Cardiac fibroblast (primary cell): ENCODE measurements at regions not wholly inside any gene's neighbourhood (a gene's known extent, or its start where the extent isn't known, plus 50 kb on each side); places are given as distances from the start of the nearest gene placed in this dataset.

ENCODE experiments used
- DNase-seq, 2 donors: peaks; one replicate each; pipeline versions ENCODE4 v3.0.0 to v3.0.0-alpha.2; 2010; ENCODE audit warnings: low read depth in 2 of 2
- H3K4me3 ChIP-seq, 2 donors: replicated peaks in 1 of 2; 1 replicate in 1 of 2; 2 replicates in 1 of 2; pipeline ENCODE4 v1.5.1; 2011; ENCODE audit warnings: low read depth in 2 of 2, low read length in 2 of 2, mild to moderate bottlenecking in 2 of 2, moderate library complexity in 1 of 2
- TF ChIP-seq, protein P1 (sequence below): IDR thresholded peaks from one replicate; pipeline ENCODE4 v1.5.1; 2011; ENCODE audit warnings: low read depth, mild to moderate bottlenecking, low read length, inconsistent platforms

DNA sequence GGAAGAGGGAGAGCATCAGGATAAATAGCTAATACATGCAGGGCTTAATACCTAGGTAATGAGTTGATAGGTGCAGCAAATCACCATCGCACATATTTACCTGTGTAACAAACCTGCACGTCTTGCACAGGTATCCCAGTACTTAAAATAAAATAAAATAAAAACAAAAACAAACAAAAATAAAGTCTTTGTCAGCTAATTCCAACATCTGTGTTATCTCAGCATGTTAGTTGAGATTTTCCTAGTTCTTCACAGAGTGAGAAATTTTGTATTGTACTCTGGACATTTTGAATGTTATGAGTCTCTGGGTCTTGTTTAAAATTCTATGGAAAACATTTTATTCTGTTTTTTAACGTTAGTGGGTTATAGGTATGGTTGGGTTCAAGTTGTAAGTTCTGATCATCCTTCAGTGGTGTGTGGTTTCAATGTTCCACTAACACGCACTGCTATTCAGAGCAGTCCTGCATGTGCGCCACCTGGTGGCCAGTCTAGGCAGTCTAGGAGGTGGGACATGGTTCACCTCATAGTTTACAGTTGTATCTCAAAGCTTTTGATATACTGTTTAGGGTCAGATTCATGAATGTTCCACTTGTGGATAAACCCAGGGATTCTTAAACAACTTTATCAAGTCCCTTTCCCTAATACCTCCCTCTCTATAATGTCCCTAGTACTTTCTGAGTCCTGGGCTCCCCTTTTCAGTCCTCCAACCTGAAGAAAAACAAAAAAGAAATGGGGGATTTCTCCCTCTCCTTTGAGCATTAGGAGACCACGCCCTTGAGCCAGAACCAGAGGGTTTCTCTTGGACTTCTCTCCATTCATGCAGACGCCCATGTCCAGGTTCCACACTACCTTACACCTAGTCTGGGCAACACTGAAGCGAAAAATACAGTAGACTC is 213.4 kb upstream of the GATA6 start:
- TF ChIP-seq, protein P1, sequence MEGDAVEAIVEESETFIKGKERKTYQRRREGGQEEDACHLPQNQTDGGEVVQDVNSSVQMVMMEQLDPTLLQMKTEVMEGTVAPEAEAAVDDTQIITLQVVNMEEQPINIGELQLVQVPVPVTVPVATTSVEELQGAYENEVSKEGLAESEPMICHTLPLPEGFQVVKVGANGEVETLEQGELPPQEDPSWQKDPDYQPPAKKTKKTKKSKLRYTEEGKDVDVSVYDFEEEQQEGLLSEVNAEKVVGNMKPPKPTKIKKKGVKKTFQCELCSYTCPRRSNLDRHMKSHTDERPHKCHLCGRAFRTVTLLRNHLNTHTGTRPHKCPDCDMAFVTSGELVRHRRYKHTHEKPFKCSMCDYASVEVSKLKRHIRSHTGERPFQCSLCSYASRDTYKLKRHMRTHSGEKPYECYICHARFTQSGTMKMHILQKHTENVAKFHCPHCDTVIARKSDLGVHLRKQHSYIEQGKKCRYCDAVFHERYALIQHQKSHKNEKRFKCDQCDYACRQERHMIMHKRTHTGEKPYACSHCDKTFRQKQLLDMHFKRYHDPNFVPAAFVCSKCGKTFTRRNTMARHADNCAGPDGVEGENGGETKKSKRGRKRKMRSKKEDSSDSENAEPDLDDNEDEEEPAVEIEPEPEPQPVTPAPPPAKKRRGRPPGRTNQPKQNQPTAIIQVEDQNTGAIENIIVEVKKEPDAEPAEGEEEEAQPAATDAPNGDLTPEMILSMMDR: peak; percentile 94
- no peak overlapping the region for H3K4me3 ChIP-seq

DNA sequence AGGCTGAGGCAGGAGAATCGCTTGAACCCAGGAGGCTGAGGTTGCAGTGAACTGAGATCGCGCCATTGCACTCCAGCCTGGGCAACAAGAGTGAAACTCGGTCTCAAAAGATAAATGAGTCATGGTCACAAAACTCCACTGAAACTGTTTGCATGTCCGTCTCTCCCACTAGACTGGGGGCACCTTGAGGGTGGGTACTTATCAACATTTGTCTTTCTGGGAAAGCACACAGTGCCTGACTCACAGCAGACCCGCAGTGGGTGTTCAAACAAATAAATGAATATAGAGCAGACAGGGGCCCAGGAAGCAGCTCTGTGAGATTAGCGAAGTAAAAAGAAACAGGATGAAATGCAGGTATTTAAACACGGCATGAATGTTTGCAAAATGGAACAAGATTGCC is 211.1 kb upstream of the GATA6 start:
- DNase-seq: no peak
- TF ChIP-seq, protein P1: no peak
- H3K4me3 ChIP-seq: no peak overlapping the region

More for the DNA sequence above, 213.4 kb upstream of the GATA6 start:
- peak; percentile 75 to 76 for DNase-seq

DNA sequence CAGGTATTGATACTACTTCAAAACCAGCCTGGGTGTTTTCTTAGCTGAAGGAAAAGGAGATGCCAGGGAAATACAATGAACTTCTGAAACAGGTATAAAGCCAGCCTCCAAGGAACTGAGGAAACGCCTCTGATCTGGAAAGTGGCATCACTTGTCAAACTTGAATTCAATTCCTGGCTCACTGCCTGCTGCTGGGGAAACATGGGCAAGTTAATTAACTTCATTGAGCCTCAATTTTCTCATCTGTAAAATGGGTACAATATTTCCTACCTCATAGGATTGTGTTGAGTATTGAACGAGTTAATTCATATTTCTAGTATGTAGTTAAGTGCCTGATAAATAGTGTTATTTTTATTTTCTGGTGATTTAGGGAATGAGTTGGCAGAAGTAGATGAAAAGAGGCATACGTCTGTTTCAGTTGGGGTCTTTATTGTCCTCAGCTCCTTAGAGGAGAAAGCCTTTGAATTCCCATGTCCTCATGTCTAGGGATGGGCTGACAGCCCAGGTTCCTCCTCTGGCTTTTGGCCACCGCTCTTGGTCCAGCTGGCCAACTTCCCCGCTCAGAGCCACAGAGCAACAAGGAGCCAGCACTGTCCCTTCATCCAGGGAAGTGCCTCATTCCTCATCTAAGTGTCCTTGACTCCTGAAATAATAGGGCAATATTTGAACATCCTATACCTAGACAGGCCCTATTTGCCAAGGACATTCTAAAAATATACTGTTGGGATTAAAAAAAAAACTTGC is 210.5 kb upstream of the GATA6 start:
- H3K4me3 ChIP-seq: no peak overlapping the region
- DNase-seq: no peak
- TF ChIP-seq, protein P1: no peak

DNA sequence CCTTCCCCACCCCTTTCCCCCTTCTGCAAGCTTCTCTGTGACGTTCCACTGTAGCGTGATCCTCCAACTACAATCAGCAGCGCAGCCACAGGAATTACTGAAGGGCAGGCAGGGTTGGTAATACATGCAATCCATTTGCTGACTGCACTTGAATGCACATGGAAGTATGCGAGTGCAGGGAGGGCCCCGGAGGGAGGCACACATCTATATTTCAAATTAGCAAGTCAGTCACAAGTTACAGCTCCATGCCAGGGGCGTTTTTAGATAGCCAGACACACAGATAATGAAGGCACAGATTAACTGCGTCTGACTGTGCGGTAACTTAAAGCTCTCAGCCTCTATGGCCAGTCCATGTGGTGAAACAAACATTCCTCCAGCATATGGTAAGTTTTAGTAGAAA is 209.2 kb upstream of the GATA6 start:
- no peak overlapping the region for H3K4me3 ChIP-seq
- DNase-seq: peak in 1 of 2 donors; percentile 44
- TF ChIP-seq, protein P1: no peak

DNA sequence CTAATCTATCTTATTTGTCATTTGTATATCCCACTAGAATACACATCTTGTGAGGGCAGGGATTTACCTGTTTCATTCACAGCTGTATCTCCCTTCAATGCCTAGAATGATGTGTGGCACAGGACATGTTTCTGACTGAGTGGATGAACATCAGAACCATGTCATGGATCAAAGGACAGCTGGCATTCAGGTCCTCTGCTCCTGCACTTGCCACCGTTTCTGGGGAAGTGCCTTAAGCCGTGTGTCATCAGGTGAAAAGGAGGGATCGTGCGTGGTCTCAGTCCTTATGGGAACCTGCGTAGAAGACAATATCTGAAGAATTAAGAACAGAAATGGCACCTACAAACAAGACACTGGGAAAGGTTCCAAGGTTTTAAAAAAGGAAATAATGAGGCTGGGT is 206.1 kb upstream of the GATA6 start:
- no peak for DNase-seq
- TF ChIP-seq, protein P1: no peak
- H3K4me3 ChIP-seq: no peak overlapping the region

GRCh38 chr18:21968338-21968737 is 201.1 kb upstream of the GATA6 start:
- TF ChIP-seq, protein P1: no peak
- no peak for DNase-seq
- H3K4me3 ChIP-seq: no peak overlapping the region
